NCI-H774 (cell line): ENCODE measurements at regions not wholly inside any gene's neighbourhood (a gene's known extent, or its start where the extent isn't known, plus 50 kb on each side); places are given as distances from the start of the nearest gene placed in this dataset.
"Not testable (repeated sequence)": the region's sequence is repeated elsewhere in the genome, so short reads cannot be mapped to it uniquely, and the experiment has no call there.

ENCODE experiments used
- DNase-seq: peaks from one replicate; lab custom pipeline; 2025; lab: John Stamatoyannopoulos, UW

DNA sequence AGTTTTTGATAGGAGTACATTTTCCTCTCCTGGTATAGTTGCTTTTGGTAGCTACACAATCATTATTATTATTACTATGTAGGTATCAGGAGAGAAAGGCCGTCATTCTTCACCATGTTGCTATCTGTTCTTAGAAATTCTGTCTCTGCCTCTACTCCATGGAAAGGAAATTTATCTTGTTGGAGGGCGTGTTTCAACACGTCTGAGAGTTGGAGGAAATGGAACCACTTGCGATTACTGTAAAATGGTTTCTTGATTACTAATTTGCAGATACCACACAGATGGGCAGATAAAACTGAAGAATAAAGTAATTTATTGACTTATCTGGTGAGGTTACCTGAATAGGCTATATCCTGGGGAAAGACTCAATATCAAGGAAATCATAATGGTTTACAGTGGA lies 488.4 kb downstream of the NR2F2 start:
- DNase-seq, result no peak

DNA sequence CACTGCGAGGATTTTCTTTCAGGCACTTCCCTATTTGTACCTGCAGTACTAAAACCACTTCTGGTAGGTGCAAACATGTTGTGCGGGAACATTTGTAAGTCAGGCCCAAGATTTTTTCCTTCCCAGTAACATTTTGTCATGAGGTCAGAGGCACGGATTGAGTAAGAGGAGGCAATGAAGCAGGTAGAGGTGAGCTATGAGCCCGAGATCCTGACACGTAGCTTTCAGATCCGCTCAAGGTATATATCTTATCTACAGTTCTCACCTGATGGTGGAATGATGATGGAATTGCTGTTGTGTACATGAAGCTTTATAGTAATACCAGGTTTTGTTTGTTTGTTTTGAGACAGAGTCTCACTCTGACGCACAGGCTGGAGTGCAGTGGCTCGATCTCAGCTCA lies 497.5 kb downstream of the NR2F2 start:
- no peak for DNase-seq

DNA sequence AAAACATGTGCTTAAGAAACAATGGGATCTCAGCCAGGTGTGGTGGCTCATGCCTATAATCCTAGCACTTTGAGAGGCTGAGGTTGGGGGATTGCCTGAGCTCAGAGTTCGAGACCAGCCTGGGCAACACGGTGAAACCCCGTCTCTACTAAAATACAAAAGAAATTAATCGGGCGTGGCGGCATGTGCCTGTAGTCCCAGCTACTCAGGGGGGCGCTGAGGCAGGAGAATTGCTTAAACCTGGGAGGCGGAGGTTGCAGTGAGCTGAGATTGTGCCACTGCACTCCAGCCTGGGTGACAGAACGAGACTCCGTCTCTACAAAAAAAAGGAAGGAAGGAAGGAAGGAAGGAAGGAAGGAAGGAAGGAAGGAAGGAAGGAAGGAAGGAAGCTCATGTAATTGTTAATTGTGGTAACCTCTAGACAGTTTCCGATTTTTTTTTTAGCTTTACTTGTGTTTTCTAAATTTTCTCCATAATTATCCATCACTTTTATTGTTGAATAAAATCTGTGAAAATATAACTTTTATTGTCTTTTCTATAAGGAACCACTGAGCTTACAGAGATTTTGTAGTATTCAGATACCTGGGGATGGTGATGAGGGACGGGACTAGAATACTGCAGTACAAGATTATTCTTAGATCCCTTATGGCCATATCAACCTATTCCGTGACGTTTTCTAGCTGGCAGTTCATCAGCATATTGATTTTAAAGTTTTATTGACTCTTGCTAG lies 506.9 kb downstream of the NR2F2 start:
- DNase-seq, result no peak

DNA sequence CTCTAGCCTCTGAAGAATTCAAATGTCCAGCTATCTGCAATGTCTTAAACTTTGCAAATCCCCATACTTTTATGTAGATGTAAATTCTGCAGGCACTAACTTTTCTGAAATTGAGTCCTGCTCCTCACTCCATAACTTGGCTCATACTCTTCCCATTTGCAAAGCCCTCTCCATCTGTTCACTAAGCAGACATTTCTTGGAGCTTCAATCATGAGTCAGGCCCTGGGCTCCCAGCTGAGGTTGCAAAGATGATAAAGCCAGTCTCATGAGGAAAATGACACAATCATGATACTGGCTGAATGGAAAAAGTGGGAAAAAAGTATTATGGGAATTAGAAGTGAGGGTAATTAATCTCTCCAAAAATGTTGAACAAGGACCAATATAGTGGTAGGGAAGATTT lies 507.6 kb downstream of the NR2F2 start:
- DNase-seq, result no peak

DNA sequence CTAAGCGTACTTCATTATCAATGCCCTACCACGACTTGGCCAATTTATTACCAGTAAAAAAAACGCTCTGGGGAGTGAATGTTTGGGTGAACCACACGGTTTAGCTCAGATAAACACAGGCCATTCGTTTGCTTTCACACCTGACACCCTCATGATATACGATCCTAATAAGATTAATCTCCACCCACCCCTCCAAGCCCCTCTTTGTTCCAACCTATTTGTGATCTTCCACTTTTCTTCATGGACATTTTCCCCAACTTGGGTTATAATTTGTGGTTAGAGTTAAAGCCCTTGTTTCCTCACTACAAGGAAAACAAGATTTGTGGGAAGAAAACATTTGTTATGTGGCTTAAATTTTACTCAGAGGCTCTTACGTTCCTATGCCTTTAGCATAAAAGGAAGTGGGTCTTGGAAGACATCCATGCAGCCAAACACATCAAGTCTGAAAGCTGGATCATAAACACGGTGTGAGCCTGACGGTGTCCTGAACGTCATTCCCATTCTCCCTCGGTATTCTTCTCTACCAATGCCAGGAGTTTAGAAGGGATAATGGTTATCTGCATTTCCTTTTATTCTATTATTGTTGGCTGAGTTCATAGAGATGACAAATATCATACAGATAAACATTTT lies 518.9 kb downstream of the NR2F2 start:
- DNase-seq, result no peak

DNA sequence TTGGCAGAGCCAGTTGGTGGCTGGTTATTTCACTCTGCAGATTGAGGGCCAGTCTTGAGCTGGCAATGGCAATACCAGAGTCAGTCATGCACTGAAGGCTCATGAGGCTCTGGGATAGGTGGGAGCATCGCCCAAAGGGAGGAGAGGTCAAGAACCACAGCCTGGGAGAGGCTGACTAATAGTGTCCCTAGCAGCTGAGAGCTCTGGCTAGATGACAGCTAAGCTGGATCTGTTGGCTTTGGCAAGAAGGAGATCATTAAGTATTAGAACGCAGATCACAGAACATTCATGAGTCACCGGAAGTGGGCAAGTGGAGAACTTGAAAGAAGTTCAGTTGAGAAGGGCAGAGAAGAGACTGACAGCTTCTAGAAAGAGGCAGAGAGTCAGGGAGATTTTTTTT lies 521.1 kb downstream of the NR2F2 start:
- no peak for DNase-seq

DNA sequence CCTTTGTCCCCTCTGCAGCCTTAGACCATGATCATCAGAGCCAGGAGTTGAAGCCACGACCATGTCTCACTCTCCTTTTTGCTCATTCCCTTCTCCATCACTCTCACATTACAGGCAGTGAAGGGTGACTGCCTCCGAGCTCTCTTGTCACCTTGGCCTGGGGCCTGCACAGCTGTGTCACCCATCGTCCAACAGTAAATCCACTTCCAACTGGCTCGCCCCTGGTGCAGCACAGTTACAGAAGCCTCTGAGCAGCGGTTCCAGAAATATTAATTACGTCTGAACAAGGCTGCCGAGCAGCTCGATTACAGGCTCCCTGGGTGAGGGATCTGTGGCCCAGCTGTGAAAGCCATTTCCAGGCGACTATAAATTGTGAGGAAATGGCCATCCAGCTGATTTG lies 528.2 kb downstream of the NR2F2 start:
- DNase-seq, result no peak

DNA sequence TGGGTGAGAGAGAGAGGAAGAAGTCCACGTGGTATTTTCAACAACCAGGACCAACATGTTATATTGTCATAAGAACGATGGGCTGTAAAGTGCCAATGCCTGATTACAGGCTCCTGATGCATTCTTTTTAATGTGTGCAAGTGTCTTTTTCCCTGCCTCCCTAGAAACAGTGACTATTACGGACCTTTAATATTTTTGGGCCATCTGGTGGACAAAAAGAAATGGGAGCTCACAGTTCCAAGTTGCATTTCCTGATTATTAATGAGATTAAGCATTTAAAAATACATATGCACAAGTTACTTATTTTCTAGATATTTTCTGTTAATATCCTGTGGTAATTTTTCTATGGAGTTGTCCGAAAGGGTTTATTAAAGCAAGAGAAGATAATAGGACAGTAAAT lies 530.2 kb downstream of the NR2F2 start:
- DNase-seq, result no peak

DNA sequence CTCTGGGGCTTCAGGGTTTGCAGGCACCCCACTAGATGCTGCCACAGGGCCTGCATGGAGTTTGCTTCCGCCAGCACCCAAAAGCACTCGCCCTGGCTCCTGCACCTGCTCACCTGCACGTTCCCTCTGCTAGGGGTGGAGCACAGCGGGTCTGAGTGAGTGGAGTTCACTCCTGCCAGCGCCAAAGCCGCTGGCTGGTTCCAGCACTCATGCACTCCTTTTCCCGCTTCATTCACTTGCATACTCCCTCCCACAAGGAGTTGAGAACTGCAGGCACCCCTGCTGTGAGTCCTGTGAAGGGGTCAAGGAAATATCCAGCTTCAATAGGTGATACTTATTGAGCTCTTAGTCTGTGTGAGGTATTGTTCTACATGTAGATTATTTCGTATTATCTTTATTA lies 537.5 kb downstream of the NR2F2 start:
- DNase-seq, result no peak

DNA sequence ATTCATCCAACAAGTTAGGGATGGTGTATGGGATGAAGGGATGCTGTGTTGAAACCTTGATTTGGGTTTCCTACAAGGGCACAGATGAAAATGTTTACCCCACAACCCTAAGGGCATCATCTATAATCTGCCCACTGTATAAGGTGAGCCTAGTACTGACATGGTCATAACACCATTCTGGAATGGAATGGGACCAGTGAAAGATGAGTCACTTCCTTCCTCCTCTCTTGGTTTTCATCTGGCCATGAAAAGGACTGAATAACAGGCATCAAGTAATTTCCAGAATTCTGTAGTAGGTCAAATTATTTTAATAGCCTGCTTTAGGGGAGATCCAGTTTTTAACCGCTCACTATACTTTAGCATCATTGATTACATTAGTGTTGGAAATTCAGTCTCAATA lies 538.6 kb downstream of the NR2F2 start:
- DNase-seq, result no peak

DNA sequence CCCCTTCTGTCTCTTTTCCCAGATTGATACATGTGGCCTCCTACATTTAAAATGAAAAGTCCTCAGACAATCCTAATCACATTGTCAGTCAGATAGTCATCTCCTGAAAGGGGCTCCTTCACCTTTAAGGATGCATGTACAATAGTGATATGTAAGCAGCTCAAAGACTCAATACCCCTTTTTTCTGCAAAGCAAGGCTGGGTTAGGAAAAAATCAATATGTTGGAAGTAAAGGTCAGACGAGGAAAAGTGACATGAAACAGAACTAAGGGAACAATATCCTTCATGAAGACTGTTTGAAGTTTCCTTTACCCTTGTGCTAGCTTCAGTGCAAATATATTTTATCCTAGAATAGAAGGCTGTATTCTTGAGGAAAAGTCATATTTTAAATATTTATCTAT lies 539.3 kb downstream of the NR2F2 start:
- no peak for DNase-seq

DNA sequence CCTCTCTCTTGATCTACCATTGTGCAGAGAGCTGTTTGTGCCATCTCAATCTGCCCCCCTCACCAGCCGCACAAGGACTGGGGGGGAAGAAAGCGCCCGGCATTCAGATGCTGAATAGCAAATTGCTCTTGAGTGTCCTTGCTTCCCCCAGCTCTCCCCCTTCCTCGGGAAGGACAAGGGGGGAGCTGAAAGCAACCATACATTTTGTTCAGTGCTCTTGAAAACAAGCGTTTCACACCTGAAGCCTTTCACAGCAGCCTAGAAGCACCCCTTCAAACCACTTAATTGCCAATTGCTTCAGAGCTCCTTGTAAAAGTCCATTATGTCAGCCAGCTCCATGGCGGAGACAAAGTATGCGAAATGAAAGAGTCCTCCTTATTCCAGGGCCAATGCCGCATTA lies 540.1 kb downstream of the NR2F2 start:
- DNase-seq, result no peak

DNA sequence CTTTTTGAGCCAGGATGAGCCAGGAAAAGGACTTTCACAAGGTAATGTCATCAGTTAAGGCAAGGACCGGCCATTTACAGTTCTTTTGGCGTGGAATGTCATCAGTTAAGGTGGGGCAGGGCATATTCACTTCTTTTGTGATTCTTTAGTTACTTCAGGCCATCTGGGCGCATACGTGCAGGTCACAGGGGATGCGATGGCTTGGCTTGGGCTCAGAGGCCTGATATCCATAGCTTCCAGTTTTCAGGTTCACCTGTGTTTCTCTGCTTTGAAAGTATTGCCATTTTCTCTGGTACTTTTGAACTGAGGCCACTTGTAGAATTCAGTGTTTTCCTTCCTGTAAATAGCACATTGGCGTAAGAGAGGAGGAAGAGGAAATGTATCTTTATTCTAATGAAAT lies 546.9 kb downstream of the NR2F2 start:
- DNase-seq, result not testable (repeated sequence)

DNA sequence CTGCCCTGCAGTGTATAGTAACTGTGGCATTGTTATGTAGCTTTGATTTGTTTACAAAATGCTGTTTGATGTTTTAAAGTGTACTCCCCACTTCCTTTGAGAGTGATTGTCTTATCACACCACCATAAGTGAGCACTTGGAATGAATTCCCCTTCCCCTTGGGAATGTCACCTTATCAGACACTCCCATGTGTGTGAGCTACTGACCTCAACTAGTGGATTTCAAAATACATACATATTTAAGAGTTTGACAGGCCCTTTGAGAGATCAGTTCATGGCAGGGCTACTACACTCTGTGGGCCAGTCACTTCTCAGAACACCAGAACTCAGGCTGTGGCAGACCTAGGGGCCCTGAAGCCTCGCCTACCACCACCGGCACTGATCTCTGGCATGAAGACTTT lies 547.6 kb downstream of the NR2F2 start:
- no peak for DNase-seq

DNA sequence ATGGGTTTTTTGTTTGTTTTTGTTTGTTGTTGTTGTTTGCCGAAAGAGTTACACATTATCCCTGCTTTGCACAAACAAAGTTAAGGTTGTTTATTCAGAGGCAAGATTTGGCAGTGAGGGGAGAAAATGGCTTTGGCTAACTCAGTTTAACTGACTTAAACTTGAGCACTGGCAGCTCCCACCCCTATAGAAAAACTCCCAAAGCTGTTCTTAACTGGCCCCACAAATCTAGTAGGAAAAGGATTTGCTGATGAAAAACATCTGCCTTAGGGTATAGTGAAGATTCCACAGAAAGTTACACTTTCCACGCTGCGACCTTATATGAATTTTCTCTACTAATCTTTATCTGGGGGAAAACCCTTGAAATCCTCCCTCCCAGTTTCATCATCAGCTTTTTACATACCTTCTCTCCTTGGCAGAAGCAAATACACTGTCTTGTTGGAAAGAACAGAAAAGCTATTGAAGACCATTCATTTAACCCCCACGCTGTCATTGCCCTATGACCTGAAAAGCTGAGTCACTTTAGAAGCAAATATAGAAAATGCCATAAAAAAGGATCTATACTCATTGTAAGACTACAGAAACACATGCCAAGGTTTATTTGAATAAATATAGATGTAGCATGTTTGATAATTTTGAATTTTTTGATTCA lies 551.7 kb downstream of the NR2F2 start:
- DNase-seq, result no peak

DNA sequence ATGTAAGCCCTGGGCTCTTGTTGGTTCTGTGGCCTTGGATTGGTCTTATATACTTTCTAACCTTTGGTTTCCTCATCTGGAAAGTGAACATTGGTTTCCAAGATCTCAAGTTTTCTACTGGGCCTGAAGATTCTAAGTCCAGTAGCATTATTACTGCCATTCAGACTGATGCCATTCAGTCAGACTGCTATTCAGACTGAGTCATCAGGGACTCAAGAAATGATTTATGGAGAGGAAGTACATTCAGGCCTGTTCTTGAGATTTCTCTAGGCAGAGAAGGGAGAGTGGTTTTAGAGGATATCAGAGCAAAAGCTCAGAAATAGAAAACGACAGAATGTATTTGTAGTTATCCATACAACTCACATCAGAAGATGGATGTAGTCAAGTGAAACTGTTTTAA lies 557.2 kb downstream of the NR2F2 start:
- DNase-seq, result no peak

DNA sequence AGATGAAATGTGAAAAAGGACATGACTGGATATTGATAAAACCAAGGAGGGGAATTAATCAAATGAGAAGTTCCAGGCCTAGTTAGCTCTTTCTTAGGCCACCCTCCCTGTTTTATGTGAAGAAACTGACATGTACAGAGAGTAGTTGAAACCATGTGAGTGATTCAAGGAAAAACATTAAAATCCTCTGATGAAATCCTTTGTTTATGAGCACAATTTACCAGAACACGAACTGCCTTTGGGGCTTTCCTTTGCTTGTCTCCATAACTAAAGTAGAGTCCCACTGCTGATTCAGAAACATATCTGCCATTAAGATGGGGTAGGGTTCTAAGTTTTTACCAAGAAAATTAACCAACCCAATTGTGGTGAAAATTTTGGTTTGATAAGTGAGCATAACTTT lies 558.3 kb downstream of the NR2F2 start:
- DNase-seq, result no peak

DNA sequence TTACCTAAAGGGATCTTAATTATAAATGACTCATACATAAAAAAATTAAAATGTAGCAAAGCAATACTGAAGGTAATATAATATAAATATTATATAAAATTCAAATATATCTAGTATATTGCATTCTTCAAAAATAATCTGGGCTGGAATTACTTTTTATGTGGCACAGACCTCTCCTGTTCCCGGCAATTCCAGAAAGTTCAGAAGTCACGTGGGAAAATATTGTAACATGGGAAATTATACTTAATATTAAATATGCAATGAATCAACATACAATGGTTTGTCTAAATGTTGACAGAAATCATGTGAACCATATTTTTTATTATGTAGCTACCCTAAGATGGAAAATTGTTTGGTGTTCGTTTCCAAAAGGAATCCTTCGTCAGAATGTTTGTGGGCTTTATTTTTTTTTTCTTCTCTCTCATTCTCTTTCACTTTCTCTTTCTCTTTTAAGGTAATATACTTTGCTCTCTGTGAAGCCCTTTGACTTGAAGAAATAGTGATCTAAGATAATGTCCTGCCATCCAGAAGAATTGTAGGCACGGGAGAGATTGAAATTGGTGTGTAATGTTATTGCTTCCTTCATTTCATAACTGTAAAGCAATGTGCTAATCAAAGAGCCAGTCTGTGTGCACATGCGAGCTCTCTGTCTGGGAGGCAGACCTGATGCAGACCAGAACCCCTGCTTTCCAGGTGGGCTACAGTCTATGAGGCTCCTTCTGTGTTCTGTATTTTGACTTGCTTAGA lies 559.4 kb downstream of the NR2F2 start:
- DNase-seq, result no peak

DNA sequence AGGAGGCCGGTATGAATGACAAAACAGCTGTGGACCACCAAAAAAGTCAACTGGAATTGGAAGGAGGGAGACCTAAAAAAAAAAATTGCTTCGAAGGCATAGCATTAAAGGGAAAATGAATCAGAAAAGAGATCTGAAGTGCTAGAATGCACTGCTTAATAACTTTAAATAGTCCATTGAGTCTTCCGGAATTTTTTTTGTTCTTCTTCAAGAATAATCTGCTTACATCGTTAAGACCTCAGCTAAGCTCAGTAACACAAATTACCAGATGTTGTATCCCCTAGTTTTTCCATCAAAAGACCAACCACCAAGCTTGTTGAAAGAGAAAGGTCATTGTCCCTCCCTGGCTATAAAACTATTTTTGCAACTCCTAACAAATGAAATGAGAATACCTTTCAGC lies 560.5 kb downstream of the NR2F2 start:
- DNase-seq, result no peak

DNA sequence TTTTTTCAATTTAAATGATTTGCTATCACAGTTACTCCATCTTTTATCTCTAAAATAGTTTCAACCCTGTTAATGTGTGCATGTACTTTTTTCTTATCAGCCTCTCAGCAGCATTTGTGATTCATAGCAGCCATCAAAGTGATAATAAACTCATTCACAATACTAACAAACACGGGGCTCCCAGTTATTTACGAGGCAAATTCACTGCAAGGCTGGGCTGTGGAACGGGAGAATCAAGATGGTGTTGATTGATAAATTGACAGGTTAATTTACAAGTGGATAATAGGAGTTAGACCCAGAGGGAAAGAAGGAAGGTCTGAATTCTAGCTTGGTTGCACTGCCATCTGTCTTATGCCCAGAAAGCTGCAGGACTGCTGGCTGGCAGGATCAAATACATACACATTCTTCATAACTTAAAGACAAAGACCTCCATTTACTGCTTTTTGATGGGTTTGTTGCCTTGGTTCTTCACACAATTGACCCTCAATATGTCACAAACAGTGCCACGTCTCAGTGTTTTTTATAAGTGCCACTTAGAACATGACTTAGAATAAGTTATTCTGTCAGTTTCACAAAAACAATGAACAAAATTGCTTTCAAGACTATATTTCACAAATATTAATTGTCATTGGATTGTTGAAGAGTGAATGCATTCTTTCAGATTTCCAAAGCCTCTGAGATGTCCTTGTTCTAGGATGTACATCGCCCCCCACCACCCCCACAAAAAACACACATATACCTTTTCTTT lies 562.8 kb downstream of the NR2F2 start:
- no peak for DNase-seq

DNA sequence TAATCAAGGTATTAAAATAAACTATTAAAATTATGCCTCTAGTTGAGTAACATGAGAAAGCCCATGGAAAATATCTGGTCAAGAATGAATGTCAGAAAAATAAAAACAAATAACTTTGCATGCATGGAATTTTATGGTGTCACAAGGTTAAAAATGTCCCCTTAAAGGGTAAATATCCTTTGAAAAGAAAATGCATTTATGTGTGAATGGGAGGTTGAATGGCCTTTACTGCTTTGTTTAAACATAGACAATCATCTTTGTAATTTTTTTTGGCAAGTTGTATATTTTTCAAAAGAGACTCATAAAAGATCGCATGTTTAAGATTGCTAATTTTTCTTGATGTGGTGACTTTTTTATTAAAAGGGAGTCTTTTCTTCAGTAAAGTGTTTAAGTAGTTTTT lies 564.2 kb downstream of the NR2F2 start:
- DNase-seq, result no peak

DNA sequence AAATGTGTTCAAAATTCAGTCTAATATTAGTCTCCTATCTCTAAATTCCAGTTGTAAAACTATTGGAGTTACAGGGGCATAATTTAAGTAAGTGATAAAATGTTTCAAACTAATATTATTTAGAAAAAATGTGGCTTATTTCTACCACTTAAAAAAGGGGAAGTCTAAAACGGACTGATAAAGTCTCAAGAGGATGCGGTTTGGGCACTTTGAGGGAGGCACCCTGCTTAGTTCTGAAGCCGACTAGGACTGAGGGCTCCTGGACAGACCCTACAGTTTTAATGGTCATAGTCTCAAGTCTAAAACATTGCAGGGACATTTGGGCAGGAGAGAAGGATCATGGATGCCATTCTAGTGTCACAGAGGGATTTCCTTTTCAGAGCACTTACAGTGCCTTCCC lies 566.3 kb downstream of the NR2F2 start:
- DNase-seq, result no peak
